K562 (cell line): ENCODE measurements at regions not wholly inside any gene's neighbourhood (a gene's known extent, or its start where the extent isn't known, plus 50 kb on each side); places are given as distances from the start of the nearest gene placed in this dataset.

ENCODE experiments used
- CBFA2T2 ChIP-seq: fragments of 450-650 bp; conservative IDR thresholded peaks from 2 replicates; pipeline ENCODE4 v1.6.1; 2017; ENCODE audit warnings: mild to moderate bottlenecking
- E2F3 ChIP-seq: fragments of 250-450 bp; sonication (Bioruptor Pico); IDR thresholded peaks from 2 replicates; pipeline ENCODE4 v1.4.0; 2020; ENCODE audit warnings: mild to moderate bottlenecking
- HNRNPK ChIP-seq: fragments of 200-400 bp; formaldehyde crosslinking; IDR thresholded peaks from one replicate; pipeline ENCODE4 v1.6.1; 2018; ENCODE audit warnings: mild to moderate bottlenecking, low read depth, low read length; ENCODE audit not compliant: poor library complexity, severe bottlenecking
- MEF2D ChIP-seq: conservative IDR thresholded peaks from 2 replicates; pipeline ENCODE4 v1.6.1; 2016; ENCODE audit warnings: low read depth, missing genetic modification characterization, missing compliant biosample characterization
- NFE2L1 ChIP-seq: fragments of 450-650 bp; IDR thresholded peaks from 2 replicates; pipeline ENCODE4 v1.6.1; 2016; ENCODE audit warnings: missing genetic modification characterization, low read depth, mild to moderate bottlenecking, missing compliant biosample characterization, moderate library complexity, borderline replicate concordance
- SUPT5H ChIP-seq: fragments of 450-650 bp; IDR thresholded peaks from 2 replicates; pipeline ENCODE4 v1.6.1; 2016
- TEAD1 ChIP-seq, 2 experiments: fragments of 450-650 bp in 1 of 2; sonication (generic) in 1 of 2; formaldehyde crosslinking; IDR thresholded peaks; 2 replicates each; pipeline versions ENCODE4 v1.4.0 to v1.8.0; 2020 to 2022; ENCODE audit warnings: mild to moderate bottlenecking in 2 of 2, missing genetic modification reagents in 1 of 2
- ZNF212 ChIP-seq: fragments of 450-650 bp; formaldehyde crosslinking; IDR thresholded peaks from 2 replicates; pipeline ENCODE4 v1.4.0; 2020; ENCODE audit warnings: mild to moderate bottlenecking
- ZNF41 ChIP-seq: fragments of 250-450 bp; sonication (Bioruptor Pico); conservative IDR thresholded peaks from 2 replicates; pipeline ENCODE4 v1.4.0; 2020; ENCODE audit warnings: mild to moderate bottlenecking
- ZNF444 ChIP-seq: fragments of 250-450 bp; sonication (Bioruptor Pico); IDR thresholded peaks from 2 replicates; pipeline ENCODE4 v1.4.0; 2020; ENCODE audit warnings: mild to moderate bottlenecking, moderate library complexity
- ZNF507 ChIP-seq: conservative IDR thresholded peaks from 2 replicates; pipeline ENCODE4 v1.6.1; 2017; ENCODE audit warnings: missing genetic modification characterization, missing compliant biosample characterization
- ZNF586 ChIP-seq: fragments of 450-650 bp; formaldehyde crosslinking; conservative IDR thresholded peaks from 2 replicates; pipeline ENCODE4 v1.4.0; 2020; ENCODE audit warnings: mild to moderate bottlenecking, moderate library complexity
- TF ChIP-seq, protein P1 (sequence below): fragments of 250-450 bp; sonication (Bioruptor Pico); IDR thresholded peaks from 2 replicates; pipeline ENCODE4 v1.5.0; 2020; ENCODE audit warnings: mild to moderate bottlenecking
- TF ChIP-seq, protein P2 (sequence below): fragments of 450-650 bp; formaldehyde crosslinking; IDR thresholded peaks from 2 replicates; pipeline ENCODE4 v1.4.0; 2022; ENCODE audit warnings: missing genetic modification characterization
- TF ChIP-seq, protein P3 (sequence below): fragments of 250-450 bp; sonication (Bioruptor Pico); IDR thresholded peaks from 2 replicates; pipeline ENCODE4 v1.5.0; 2021; ENCODE audit warnings: mild to moderate bottlenecking, moderate library complexity
- TF ChIP-seq, protein P4 (sequence below): sonication (generic); formaldehyde crosslinking; IDR thresholded peaks from 2 replicates; pipeline ENCODE4 v1.8.0; 2023; ENCODE audit warnings: mild to moderate bottlenecking, missing genetic modification reagents
- TF ChIP-seq, protein P5 (sequence below): fragments of 250-450 bp; sonication (Bioruptor Pico); IDR thresholded peaks from 2 replicates; pipeline ENCODE4 v1.5.0; 2020; ENCODE audit warnings: mild to moderate bottlenecking, borderline replicate concordance

DNA sequence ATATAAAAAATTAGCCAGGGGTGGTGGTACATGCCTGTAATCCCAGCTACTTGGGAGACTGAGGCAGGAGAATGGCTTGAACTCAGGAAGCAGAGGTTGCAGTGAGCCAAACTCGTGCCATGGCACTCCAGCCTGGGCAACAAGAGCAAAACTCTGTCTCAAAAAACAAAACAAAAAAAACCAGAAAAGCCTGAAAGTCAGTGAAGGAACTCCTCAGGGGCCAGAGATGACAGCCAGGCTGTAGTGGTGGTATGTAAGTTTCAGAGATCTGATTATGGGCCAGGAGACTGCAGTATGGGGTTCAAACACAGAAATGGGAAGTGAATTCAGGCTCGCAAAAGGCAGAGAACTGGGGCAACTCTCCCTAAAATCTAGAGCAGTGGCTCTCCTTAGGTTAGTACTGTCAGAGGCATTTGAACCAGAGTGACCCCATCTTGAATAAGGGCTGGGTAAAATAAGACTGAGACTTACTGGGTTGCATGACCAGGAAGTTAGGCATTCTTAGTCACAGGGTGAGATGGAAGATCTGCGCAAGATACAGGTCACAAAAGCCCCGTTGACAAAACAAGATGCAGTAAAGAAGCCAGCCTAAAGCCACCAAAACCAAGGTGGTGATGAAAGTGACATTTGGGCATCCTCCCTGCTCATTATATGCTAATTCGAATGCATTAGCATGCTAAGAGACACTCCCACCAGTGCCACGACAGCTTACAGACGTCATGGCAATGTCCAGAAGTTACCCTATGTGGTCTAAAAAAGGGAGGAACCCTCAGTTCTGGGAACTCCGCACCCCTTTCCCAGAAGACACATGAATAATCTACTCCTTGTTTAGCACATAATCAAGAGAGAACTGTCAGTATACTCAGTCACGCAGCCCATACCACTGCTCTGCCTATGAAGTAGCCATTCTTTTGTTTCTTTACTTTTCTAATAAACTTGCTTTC lies 120.2 kb upstream of the XYLT1 start (continued):
- TF ChIP-seq ZNF212 (CRISPR knock-in tag) (peak; percentile 90), ZNF444 (CRISPR knock-in tag) (peak; percentile 93), ZNF507 (tag) (no peak), HNRNPK (no peak), ZNF41 (CRISPR knock-in tag) (peak; percentile 94), ZNF586 (peak; percentile 79; the same call in 1 of the 2 replicates), E2F3 (CRISPR knock-in tag) (peak; percentile 94), SUPT5H (no peak), CBFA2T2 (no peak), TEAD1 (CRISPR knock-in tag; IDR thresholded peaks at IDR 0.05) (peak in 1 of 2 experiments; percentile 95; a peak in 2 of 4 replicates), MEF2D (peak; percentile 90), NFE2L1 (peak; percentile 26; the same call in 1 of the 2 replicates)
- TF ChIP-seq, protein P1, sequence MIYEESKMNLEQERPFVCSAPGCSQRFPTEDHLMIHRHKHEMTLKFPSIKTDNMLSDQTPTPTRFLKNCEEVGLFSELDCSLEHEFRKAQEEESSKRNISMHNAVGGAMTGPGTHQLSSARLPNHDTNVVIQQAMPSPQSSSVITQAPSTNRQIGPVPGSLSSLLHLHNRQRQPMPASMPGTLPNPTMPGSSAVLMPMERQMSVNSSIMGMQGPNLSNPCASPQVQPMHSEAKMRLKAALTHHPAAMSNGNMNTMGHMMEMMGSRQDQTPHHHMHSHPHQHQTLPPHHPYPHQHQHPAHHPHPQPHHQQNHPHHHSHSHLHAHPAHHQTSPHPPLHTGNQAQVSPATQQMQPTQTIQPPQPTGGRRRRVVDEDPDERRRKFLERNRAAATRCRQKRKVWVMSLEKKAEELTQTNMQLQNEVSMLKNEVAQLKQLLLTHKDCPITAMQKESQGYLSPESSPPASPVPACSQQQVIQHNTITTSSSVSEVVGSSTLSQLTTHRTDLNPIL (CRISPR knock-in tag): peak; percentile 92
- TF ChIP-seq, protein P2, sequence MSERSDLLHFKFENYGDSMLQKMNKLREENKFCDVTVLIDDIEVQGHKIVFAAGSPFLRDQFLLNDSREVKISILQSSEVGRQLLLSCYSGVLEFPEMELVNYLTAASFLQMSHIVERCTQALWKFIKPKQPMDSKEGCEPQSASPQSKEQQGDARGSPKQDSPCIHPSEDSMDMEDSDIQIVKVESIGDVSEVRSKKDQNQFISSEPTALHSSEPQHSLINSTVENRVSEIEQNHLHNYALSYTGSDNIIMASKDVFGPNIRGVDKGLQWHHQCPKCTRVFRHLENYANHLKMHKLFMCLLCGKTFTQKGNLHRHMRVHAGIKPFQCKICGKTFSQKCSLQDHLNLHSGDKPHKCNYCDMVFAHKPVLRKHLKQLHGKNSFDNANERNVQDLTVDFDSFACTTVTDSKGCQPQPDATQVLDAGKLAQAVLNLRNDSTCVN (CRISPR knock-in tag): 0 out of 2 replicates have a peak, but pooled peaks have one; percentile 51
- TF ChIP-seq, protein P3, sequence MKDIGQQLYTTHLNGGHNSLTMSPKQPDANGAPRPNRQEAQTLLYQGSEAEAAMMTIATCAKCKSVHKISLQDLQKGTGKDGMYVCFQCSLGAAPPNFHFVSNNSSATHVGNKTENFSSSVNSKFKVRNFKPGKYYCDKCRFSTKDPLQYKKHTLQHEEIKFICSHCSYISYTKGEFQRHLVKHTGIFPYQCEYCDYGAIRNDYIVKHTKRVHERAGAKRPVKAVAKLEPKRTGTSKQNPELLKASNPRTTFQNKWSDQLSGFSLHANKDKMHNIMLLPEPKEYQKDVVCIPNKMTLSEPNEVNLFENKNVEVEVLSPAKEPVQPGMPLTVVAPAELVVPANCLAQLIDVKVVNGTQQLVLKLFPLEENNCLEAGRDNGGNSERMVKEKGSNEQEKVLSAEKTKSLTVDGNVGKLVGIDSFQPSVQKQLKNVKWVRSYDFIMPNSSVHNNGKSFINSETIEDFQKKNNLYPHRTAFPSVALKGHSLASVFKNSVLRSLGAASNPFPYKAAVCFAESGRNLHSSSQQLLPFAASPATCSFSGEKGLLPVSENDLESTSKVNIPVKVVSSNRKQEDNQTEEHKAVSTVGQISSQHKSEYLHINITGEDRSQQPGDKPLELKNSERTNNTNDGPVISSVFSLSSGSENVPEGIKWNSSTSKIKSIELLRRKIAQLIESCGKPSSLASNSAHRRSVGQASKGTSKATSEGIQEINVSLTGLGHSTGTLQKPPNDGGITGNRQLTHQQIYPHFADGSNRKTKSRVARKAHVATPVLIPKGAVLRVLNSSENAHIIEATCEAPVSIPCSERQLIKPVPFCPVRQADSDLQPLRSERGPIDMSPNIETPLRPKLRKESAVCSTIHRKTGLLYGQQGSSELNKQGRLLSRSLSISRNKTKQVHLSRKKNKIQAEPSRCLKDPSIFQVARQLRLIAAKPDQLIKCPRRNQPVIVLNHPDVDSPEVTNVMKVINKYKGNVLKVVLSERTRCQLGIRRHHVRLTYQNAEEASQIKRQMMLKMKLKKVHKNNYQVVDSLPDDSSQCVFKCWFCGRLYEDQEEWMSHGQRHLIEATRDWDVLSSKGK: 0 out of 2 replicates have a peak, but pooled peaks have one; percentile 38
- TF ChIP-seq, protein P4, sequence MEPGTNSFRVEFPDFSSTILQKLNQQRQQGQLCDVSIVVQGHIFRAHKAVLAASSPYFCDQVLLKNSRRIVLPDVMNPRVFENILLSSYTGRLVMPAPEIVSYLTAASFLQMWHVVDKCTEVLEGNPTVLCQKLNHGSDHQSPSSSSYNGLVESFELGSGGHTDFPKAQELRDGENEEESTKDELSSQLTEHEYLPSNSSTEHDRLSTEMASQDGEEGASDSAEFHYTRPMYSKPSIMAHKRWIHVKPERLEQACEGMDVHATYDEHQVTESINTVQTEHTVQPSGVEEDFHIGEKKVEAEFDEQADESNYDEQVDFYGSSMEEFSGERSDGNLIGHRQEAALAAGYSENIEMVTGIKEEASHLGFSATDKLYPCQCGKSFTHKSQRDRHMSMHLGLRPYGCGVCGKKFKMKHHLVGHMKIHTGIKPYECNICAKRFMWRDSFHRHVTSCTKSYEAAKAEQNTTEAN: no peak
- TF ChIP-seq, protein P5, sequence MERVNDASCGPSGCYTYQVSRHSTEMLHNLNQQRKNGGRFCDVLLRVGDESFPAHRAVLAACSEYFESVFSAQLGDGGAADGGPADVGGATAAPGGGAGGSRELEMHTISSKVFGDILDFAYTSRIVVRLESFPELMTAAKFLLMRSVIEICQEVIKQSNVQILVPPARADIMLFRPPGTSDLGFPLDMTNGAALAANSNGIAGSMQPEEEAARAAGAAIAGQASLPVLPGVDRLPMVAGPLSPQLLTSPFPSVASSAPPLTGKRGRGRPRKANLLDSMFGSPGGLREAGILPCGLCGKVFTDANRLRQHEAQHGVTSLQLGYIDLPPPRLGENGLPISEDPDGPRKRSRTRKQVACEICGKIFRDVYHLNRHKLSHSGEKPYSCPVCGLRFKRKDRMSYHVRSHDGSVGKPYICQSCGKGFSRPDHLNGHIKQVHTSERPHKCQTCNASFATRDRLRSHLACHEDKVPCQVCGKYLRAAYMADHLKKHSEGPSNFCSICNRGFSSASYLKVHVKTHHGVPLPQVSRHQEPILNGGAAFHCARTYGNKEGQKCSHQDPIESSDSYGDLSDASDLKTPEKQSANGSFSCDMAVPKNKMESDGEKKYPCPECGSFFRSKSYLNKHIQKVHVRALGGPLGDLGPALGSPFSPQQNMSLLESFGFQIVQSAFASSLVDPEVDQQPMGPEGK: peak; percentile 97
